Esophagus muscularis mucosa (tissue), 4 donors: ENCODE measurements at regions not wholly inside any gene's neighbourhood (a gene's known extent, or its start where the extent isn't known, plus 50 kb on each side); places are given as distances from the start of the nearest gene placed in this dataset.

Experiments
- EP300 ChIP-seq: sonication (generic); formaldehyde crosslinking; IDR thresholded peaks from one replicate; pipeline ENCODE4 v1.6.1; 2017; ENCODE audit warnings: antibody characterized with exemption
- POLR2A ChIP-seq: fragments of 450-650 bp; IDR thresholded peaks from one replicate; pipeline ENCODE4 v1.6.1; 2017; ENCODE audit warnings: antibody characterized with exemption, moderate library complexity, mild to moderate bottlenecking, low read depth
- POLR2AphosphoS5 ChIP-seq, 2 donors: sonication (generic); formaldehyde crosslinking; IDR thresholded peaks; one replicate each; pipeline ENCODE4 v1.6.1; 2017; ENCODE audit warnings: antibody characterized with exemption in 2 of 2
- TF ChIP-seq, protein P1 (sequence below), 3 experiments: fragments of 200-600 bp in 2 of 3; fragments of 450-650 bp in 1 of 3; sonication (generic) in 2 of 3; IDR thresholded peaks; one replicate each; pipeline ENCODE4 v1.5.1; 2017 to 2019; ENCODE audit warnings: antibody characterized with exemption in 3 of 3, mild to moderate bottlenecking in 2 of 3, moderate library complexity in 1 of 3

DNA sequence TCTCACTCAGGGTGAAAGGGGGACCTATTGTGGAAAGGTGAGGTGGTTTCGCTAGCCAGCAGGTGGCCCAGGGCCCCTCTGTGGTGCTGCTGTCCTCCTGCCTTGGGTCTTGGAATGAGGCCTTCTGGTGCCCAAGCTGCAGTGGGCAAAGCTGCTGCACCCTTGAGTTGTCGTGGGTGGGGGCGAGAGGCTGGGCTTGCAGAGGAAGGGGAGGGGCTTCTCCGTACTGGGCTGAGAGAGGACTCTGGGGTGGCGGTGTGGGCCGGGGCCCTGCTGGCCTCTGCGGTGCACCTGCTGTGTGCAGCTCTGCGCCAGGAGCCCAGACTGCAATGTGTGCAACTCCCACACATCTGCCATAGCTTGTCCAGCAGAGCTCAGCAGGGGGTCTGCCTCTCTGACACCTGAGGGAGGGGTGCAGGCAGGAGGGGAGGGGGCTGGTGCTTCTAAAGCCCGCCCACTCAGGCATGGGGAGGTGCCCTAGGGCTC is 145.8 kb downstream of the KIF26A start:
- TF ChIP-seq, protein P1, sequence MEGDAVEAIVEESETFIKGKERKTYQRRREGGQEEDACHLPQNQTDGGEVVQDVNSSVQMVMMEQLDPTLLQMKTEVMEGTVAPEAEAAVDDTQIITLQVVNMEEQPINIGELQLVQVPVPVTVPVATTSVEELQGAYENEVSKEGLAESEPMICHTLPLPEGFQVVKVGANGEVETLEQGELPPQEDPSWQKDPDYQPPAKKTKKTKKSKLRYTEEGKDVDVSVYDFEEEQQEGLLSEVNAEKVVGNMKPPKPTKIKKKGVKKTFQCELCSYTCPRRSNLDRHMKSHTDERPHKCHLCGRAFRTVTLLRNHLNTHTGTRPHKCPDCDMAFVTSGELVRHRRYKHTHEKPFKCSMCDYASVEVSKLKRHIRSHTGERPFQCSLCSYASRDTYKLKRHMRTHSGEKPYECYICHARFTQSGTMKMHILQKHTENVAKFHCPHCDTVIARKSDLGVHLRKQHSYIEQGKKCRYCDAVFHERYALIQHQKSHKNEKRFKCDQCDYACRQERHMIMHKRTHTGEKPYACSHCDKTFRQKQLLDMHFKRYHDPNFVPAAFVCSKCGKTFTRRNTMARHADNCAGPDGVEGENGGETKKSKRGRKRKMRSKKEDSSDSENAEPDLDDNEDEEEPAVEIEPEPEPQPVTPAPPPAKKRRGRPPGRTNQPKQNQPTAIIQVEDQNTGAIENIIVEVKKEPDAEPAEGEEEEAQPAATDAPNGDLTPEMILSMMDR (IDR thresholded peaks at IDR 0.05) = no peak
- TF ChIP-seq POLR2A = no peak
- no peak for TF ChIP-seq POLR2AphosphoS5 (IDR thresholded peaks at IDR 0.05)
- no peak for TF ChIP-seq EP300
